Astrocyte of the cerebellum (primary cell): ENCODE measurements at regions not wholly inside any gene's neighbourhood (a gene's known extent, or its start where the extent isn't known, plus 50 kb on each side); places are given as distances from the start of the nearest gene placed in this dataset.

Experiments used
- DNase-seq: peaks from one replicate; pipeline ENCODE4 v3.0.0-alpha.2; 2011; ENCODE audit warnings: low read depth
- H3K4me3 ChIP-seq: 2 replicates; pipeline ENCODE4 v1.5.1; 2011; ENCODE audit warnings: mild to moderate bottlenecking, low read depth, low read length, moderate library complexity
- CTCF ChIP-seq: IDR thresholded peaks from 2 replicates; pipeline ENCODE4 v1.5.1; 2012; ENCODE audit warnings: low read length, low read depth, moderate library complexity, mild to moderate bottlenecking; ENCODE audit errors: missing control alignments
- in situ Hi-C: cut with HindIII; loops from 2 replicates; pipeline ENCODE4 v1.10.0; 2017; ENCODE audit warnings: low sequenced_read_pairs

GRCh38 chr5:5770825-5771224 lies 348.3 kb downstream of the ICE1 start:
- no peak for TF ChIP-seq CTCF
- in situ Hi-C loops: no loop called here
- DNase-seq: no peak
- no peak overlapping the region for H3K4me3 ChIP-seq

GRCh38 chr5:5767286-5767928 lies 344.9 kb downstream of the ICE1 start:
- DNase-seq: no peak
- no peak for TF ChIP-seq CTCF
- no peak overlapping the region for H3K4me3 ChIP-seq
- in situ Hi-C loops: no loop called here

GRCh38 chr5:5765066-5765850 lies 342.8 kb downstream of the ICE1 start:
- H3K4me3 ChIP-seq: no peak overlapping the region
- in situ Hi-C loops: no loop called here
- DNase-seq: no peak
- no peak for TF ChIP-seq CTCF

- in situ Hi-C loops: no loop called here
- TF ChIP-seq CTCF: no peak
Observed at GRCh38 chr5:5764246-5764645, 341.8 kb downstream of the ICE1 start.

GRCh38 chr5:5756762-5757161 lies 334.3 kb downstream of the ICE1 start:
- in situ Hi-C loops: no loop called here
- H3K4me3 ChIP-seq: no peak overlapping the region
- TF ChIP-seq CTCF: no peak
- no peak for DNase-seq

More at GRCh38 chr5:5764246-5764645, 341.8 kb downstream of the ICE1 start:
- no peak for DNase-seq
- no peak overlapping the region for H3K4me3 ChIP-seq

- DNase-seq: no peak
- in situ Hi-C loops: no loop called here
- no peak overlapping the region for H3K4me3 ChIP-seq
- no peak for TF ChIP-seq CTCF
Observed at GRCh38 chr5:5755888-5756287, 333.4 kb downstream of the ICE1 start.
